ENCODE measurements at regions not wholly inside any gene's neighbourhood (a gene's known extent, or its start where the extent isn't known, plus 50 kb on each side); places are given as distances from the start of the nearest gene placed in this dataset.

GRCh38 chr15:35888815-35889214 is 342.9 kb upstream of the DPH6 start:
- no peak overlapping the region for H2AFZ ChIP-seq (ENCODE audit: control insufficient read depth, low read depth, low read length)
- ChIA-PET CTCF (interaction anchor here (0.6 kb wide), 1 partner anchor 30 kb away, joined by 3 read pairs; no protein-coding TSS in a partner anchor), POLR2A (no interaction called here), SMC1A (ENCODE audit: uncharacterized antibody, unreplicated experiment) (no interaction called here), RAD21 (ENCODE audit: unreplicated experiment) (no interaction called here)
- H3K79me2 ChIP-seq (ENCODE audit: control insufficient read depth, insufficient read depth, low read length), result no peaks in the 10 kb centered on the region
- WGBS (ENCODE audit: insufficient coverage, insufficient replicate concordance, low lambda C conversion rate, missing lambda C conversion rate), result 53% methylated on average over 1 of the region's 1 CpG
- TF ChIP-seq, protein P1, sequence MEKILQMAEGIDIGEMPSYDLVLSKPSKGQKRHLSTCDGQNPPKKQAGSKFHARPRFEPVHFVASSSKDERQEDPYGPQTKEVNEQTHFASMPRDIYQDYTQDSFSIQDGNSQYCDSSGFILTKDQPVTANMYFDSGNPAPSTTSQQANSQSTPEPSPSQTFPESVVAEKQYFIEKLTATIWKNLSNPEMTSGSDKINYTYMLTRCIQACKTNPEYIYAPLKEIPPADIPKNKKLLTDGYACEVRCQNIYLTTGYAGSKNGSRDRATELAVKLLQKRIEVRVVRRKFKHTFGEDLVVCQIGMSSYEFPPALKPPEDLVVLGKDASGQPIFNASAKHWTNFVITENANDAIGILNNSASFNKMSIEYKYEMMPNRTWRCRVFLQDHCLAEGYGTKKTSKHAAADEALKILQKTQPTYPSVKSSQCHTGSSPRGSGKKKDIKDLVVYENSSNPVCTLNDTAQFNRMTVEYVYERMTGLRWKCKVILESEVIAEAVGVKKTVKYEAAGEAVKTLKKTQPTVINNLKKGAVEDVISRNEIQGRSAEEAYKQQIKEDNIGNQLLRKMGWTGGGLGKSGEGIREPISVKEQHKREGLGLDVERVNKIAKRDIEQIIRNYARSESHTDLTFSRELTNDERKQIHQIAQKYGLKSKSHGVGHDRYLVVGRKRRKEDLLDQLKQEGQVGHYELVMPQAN (conservative IDR thresholded peaks at IDR 0.05), result no peak
- TF ChIP-seq CBX5 (IDR thresholded peaks at IDR 0.05; ENCODE audit: low read depth) (no peak), ZNF217 (IDR thresholded peaks at IDR 0.05) (no peak), ESRRA (IDR thresholded peaks at IDR 0.05; ENCODE audit: low read length) (no peak), RELA (IDR thresholded peaks at IDR 0.05; ENCODE audit: borderline replicate concordance, partially characterized antibody) (no peak), SIX5 (IDR thresholded peaks at IDR 0.05; ENCODE audit: low read depth, low read length, severe bottlenecking) (no peak), KDM1A (IDR thresholded peaks at IDR 0.05; ENCODE audit: borderline replicate concordance) (no peak), BHLHE40 (IDR thresholded peaks at IDR 0.05; ENCODE audit: borderline replicate concordance in 1 of 2, low read depth in 2 of 2, low read length in 1 of 2) (no peak)
- FAIRE-seq, result no peak
- DNase-seq (ENCODE audit: low read depth, low spot score), result no peak
- no peak overlapping the region for H3K4me3 ChIP-seq
- no peaks in the 10 kb centered on the region for H3K4me1 ChIP-seq (ENCODE audit: control insufficient read depth, insufficient read depth, low read length)
- no peaks in the 10 kb centered on the region for H3K9me3 ChIP-seq (replicated peaks; ENCODE audit: control insufficient read depth, insufficient read depth, low read length)
- no peaks in the 10 kb centered on the region for H3K36me3 ChIP-seq (ENCODE audit: control insufficient read depth in 2 of 2, insufficient read depth in 2 of 2, low read length in 1 of 2)
- no peak overlapping the region for H3K9ac ChIP-seq (ENCODE audit: control insufficient read depth, insufficient read depth, low read length)
- H3K27me3 ChIP-seq (replicated peaks in 1 of 2; ENCODE audit: control insufficient read depth in 2 of 2, insufficient read depth in 2 of 2, low read length in 1 of 2), result no peaks in the 10 kb centered on the region
- intact Hi-C loops (cut with micrococcal nuclease; ENCODE audit: unreplicated experiment), result no loop called here
- no peak overlapping the region for H3K4me2 ChIP-seq (ENCODE audit: control insufficient read depth, insufficient read depth)
- no peak for ATAC-seq
- no TSS peak for BruUV-seq (replicated peaks)
- no peaks in the 10 kb centered on the region for H4K20me1 ChIP-seq (ENCODE audit: control insufficient read depth, insufficient read depth)
- no peak overlapping the region for H3K27ac ChIP-seq (ENCODE audit: control insufficient read depth, insufficient read depth)
- in situ Hi-C loops (cut with MboI), result no loop called here

Data from GM12878 (cell line).